Kidney (tissue), 13 donors: ENCODE measurements at regions not wholly inside any gene's neighbourhood (a gene's known extent, or its start where the extent isn't known, plus 50 kb on each side); places are given as distances from the start of the nearest gene placed in this dataset.

Experiments
- DNase-seq, 5 donors: peaks; one replicate each; pipeline ENCODE4 v3.0.0-alpha.2; 2013 to 2020
- FAIRE-seq: peaks from 2 replicates; lab custom pipeline; 2012; peaks lifted over from hg19 to GRCh38; lab: Jason Lieb, UNC
- H3K27ac ChIP-seq, 2 donors: one replicate each; pipeline ENCODE4 v1.7.0; 2013; ENCODE audit warnings: low read depth in 2 of 2, low read length in 2 of 2, inconsistent platforms in 1 of 2
- H3K27me3 ChIP-seq: one replicate; pipeline ENCODE4 v1.7.1; 2013; ENCODE audit warnings: low read length, inconsistent platforms; ENCODE audit not compliant: control insufficient read depth, insufficient read depth
- H3K36me3 ChIP-seq, 3 donors: one replicate each; pipeline versions ENCODE4 v1.7.0 to v1.7.1; 2013; ENCODE audit warnings: low read length in 3 of 3, control low read depth in 1 of 3, inconsistent platforms in 1 of 3; ENCODE audit not compliant: insufficient read depth in 3 of 3, control insufficient read depth in 2 of 3
- H3K4me1 ChIP-seq, 3 donors: one replicate each; pipeline versions ENCODE4 v1.7.0 to v1.7.1; 2013; ENCODE audit warnings: low read length in 3 of 3, inconsistent platforms in 1 of 3, low read depth in 1 of 3; ENCODE audit not compliant: control insufficient read depth in 2 of 3, insufficient read depth in 2 of 3
- H3K4me3 ChIP-seq, 3 donors: one replicate each; pipeline versions ENCODE4 v1.7.0 to v1.8.1; 2013; ENCODE audit warnings: low read length in 3 of 3, control low read depth in 1 of 3, inconsistent platforms in 1 of 3
- H3K9ac ChIP-seq, 3 donors: one replicate each; pipeline versions ENCODE4 v1.7.0 to v1.7.1; 2013; ENCODE audit warnings: low read length in 3 of 3, control low read depth in 1 of 3, inconsistent platforms in 1 of 3
- H3K9me3 ChIP-seq, 3 donors: one replicate each; pipeline versions ENCODE4 v1.7.0 to v1.7.1; 2013; ENCODE audit warnings: low read length in 3 of 3, control low read depth in 1 of 3, inconsistent platforms in 1 of 3; ENCODE audit not compliant: control insufficient read depth in 2 of 3, insufficient read depth in 1 of 3
- CTCF ChIP-seq: IDR thresholded peaks from 3 replicates; pipeline ENCODE4 v1.5.1; 2012; ENCODE audit warnings: mild to moderate bottlenecking, moderate library complexity, borderline replicate concordance; ENCODE audit not compliant: insufficient read depth; ENCODE audit errors: extremely low read depth
- intact Hi-C: fragments of 100-400 bp; cut with DNase I; formaldehyde crosslinking; loops from one replicate; pipeline ENCODE4 v1.11.1; 2022
- donor health status: control.
- donor health status: control.
- donor health status: control.
- donor health status: control.
- donor health status: control.
- donor health status: DM: yes; HTN: yes; CAD: no.
- donor health status: Normal renal cell carcinoma (clear cell type).

DNA sequence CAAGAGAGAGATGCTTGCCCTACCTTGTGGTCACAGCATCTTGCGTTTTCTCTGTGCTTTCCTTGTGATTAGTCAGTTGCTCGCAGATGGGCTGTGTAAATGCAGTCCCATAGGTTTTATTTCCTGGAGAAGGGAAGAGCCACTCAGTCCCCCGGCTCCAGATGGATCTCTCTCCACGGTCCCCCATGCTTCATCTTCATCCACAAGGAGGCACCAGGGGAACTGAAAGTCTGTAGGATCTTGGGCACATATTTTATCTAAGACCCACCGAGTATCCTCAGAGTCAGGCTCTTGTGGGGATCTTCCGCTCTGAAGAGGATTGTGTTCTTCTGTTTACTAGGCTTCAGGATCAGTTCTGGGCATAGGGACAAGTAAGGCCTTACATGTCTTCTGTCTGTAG, 66.8 kb upstream of the E2F8 start:
- no peak for TF ChIP-seq CTCF
- intact Hi-C loops: no loop called here
- no peak for FAIRE-seq

DNA sequence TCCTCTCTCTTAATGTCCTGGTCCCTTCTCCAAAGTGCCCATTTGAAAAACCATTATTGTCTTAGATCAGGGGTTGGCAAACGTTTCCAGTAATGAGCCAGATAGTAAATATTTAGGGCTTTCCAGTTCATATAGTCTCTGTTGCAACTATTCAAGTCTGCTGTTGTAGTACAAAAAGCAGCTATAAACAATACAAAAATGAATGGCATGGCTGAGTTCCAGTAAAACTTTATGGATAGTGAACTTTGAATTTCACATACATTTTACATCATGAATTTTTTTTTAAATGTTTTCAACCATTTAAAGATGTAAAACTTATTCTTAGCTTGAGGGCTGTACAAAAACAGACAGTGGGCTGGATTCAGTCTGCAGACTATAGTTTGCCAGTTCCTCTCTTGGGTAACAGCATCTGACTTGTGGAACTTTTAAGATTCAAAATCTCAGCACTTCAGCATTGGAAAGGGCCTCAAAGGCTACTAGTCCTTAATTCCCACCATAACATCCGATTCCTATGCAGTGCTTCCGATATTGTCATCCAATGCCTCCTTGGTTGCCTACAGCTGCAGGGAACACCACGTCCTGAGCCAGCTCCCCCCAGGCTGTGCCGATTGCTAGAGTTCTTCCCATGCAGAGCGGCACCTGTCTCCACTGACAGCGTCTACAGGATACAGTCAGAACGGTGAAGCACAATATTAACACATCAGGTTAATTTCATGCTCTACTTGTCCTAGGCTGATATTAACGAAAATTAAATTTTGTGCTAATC, 65.6 kb upstream of the E2F8 start:
- Histone ChIP-seq H3K4me3 (no peak overlapping the region), H3K9ac (no peak overlapping the region), H3K36me3 (no peaks in the 10 kb centered on the region), H3K27ac (no peak overlapping the region), H3K27me3 (no peaks in the 10 kb centered on the region), H3K4me1 (no peaks in the 10 kb centered on the region), H3K9me3 (no peaks in the 10 kb centered on the region)
- DNase-seq: no peak
- intact Hi-C loops: no loop called here
- no peak for TF ChIP-seq CTCF
- no peak for FAIRE-seq

More for the DNA sequence above, 66.8 kb upstream of the E2F8 start:
- H3K4me1 ChIP-seq: no peaks in the 10 kb centered on the region
- no peaks in the 10 kb centered on the region for H3K36me3 ChIP-seq
- H3K9ac ChIP-seq: no peak overlapping the region
- no peaks in the 10 kb centered on the region for H3K27me3 ChIP-seq
- H3K4me3 ChIP-seq: no peak overlapping the region
- no peak overlapping the region for H3K27ac ChIP-seq
- DNase-seq: no peak
- no peaks in the 10 kb centered on the region for H3K9me3 ChIP-seq

GRCh38 chr11:19301361-19301760, 60.6 kb upstream of the E2F8 start:
- no peak for FAIRE-seq
- H3K9me3 ChIP-seq: no peaks in the 10 kb centered on the region
- intact Hi-C loops: no loop called here

More at GRCh38 chr11:19301361-19301760, 60.6 kb upstream of the E2F8 start:
- Histone ChIP-seq H3K4me1 (no peaks in the 10 kb centered on the region), H3K27ac (no peak overlapping the region), H3K9ac (no peak overlapping the region), H3K27me3 (no peaks in the 10 kb centered on the region), H3K4me3 (no peak overlapping the region), H3K36me3 (no peaks in the 10 kb centered on the region)
- no peak for DNase-seq
- TF ChIP-seq CTCF: no peak
